KG1 (cell line): ENCODE measurements at regions not wholly inside any gene's neighbourhood (a gene's known extent, or its start where the extent isn't known, plus 50 kb on each side); places are given as distances from the start of the nearest gene placed in this dataset.
"Not testable (repeated sequence)": the region's sequence is repeated elsewhere in the genome, so short reads cannot be mapped to it uniquely, and the experiment has no call there.

ENCODE experiments used
- DNase-seq: peaks from one replicate; lab custom pipeline; 2025; lab: John Stamatoyannopoulos, UW

DNA sequence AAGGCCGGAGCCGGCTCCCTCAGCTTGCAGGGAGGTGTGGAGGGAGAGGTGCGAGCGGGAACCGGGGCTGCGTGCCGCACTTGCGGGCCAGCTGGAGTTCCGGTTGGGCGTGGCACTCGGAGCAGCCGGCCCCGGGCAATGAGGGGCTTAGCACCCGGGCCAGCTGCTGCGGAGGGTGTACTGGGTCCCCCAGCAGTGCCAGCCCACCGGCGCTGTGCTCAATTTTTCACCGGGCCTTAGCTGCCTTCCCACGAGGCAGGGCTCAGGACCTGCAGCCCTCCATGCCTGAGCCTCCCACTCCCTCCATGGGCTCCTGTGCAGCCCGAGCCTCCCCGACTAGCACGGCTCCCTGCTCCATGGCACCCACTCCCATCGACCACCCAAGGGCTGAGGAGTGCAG, 62.2 kb upstream of the ANKRD55 start:
- not testable (repeated sequence) for DNase-seq

DNA sequence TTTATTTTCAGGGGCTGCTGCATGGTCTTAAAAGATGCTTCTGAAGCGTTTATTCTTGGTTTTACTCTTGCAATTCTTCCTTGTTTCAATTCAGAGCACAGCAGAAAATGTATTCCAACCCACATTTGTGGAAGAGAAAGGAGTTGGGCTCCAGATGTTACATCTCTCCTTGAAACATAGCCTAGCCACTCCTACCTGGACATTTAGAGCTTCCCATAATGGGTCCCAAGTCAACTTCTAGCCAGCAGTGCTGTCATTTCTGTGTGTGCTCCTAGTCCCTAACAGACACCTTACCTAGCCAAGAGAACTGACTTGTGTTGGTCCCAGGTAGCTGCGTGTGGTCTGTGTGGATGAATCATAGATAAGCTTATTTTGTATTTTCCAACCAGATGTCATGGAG, 61.2 kb upstream of the ANKRD55 start:
- DNase-seq, result no peak

DNA sequence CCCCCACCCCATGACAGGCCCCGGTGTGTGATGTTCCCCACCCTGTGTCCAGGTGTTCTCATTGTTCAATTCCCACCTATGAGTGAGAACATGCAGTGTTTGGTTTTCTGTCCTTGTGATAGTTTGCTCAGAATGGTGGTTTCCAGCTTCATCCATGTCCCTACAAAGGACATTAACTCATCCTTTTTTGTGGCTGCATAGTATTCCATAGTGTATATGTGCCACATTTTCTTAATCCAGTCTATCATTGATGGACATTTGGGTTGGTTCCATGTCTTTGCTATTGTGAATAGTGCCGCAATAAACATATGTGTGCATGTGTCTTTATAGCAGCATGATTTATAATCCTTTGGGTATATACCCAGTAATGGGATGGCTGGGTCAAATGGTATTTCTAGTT, 59.7 kb upstream of the ANKRD55 start:
- DNase-seq, result not testable (repeated sequence)

DNA sequence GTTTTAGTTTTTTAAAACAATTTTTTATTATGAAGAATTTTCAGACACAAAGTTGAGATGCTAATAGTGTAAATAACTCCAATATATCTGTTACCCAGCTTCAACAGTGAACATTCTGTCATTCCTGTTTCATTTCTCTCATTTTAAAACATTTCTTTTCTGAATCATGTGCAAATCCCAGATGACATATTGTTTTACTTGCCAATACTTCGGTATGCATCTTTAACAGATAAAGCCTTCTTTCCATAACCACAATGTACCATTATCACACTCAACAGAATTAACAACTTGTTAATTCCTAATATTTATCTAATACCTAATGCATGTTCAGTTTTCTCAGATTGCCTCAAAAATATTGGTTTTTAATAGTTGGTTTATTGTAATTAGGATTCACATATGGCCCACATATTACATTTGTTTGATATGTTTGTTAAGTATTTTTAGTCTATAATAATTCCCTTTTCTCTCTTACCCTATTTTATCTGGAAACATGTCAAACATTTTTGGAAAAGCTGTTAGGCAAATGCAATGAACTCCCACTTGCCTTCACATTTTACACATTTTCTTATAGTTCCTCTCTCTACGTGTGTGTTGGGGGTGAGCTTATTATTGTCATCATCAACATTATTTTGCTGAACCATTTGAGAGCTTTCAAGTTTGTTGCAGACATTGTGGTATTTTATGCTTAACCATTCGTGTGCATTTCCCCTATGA, 58.7 kb upstream of the ANKRD55 start:
- DNase-seq, result no peak

DNA sequence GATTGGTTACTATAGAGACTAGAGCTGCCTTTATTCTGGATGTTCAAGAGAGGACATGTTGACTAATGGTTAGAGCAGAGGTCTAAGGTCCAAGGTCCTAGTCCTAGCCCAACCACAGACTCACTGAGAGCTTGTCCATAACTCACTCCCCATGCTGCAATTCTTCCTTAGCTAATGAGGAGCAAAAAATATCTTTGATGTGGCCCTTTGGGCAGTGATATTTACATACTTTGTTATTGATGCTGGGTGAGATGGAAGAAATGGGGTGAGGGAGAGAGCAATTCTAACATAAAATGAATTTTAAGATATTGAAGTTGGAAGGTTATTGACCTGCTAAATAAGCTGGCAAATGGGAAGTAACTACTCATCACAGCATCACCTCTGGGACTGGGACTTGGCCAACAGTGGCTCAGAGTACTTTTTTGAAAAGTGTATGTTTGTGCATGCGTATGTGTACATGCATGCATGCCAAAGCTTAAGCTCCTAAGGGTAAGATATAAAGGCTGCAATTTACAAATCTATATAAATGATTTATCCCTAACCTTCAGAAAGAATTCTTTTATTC, 58.0 kb upstream of the ANKRD55 start:
- DNase-seq, result no peak

DNA sequence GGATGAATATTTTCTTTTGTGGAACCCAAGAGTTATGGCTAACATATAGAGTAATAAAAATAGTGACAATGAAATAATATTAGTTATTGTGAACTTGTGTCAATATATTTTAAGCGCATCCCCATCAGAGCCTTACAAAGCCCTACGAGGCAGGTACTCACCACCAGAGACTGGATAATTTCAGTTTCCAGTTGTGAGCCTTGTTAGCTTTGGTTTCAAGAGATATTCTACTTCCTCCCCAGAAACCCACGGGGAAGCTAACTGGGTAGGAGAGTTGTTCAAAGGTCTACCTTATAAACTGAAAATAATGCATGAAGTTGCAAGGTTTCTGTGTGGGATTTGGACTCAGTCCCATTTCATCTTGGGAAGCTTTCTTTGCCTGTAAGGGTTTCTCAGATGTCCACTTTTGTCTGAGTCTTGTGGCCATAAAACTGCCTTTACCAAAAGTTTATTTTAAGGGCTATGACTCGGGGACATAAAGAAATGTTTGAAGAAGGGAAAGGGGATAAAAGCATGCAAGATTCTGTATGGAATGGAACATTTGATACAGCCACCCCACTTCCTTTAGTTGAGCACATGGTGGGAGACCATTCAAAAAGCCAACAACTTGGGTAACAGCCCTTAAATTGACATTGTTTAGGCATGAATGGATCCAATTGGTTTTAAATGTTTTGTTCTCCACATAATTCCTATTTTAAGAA, 57.4 kb upstream of the ANKRD55 start:
- no peak for DNase-seq

DNA sequence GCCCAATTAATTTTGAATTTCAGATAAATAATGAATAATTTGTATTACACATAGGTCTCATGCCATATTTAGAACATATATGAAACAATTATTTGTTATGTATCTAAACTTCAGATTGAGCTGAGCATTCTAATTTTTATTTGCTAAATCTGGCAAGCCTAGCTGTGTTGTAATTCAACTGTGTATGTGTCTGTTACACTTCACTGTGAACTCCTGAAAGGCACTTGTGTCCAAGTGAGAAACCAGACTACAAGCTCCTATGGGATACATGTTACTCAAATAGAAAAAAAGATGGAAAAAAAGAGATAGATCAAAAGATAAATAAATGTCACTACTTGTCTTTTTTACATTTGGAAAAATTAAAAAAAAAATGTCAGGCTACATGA, 56.5 kb upstream of the ANKRD55 start:
- DNase-seq, result no peak

DNA sequence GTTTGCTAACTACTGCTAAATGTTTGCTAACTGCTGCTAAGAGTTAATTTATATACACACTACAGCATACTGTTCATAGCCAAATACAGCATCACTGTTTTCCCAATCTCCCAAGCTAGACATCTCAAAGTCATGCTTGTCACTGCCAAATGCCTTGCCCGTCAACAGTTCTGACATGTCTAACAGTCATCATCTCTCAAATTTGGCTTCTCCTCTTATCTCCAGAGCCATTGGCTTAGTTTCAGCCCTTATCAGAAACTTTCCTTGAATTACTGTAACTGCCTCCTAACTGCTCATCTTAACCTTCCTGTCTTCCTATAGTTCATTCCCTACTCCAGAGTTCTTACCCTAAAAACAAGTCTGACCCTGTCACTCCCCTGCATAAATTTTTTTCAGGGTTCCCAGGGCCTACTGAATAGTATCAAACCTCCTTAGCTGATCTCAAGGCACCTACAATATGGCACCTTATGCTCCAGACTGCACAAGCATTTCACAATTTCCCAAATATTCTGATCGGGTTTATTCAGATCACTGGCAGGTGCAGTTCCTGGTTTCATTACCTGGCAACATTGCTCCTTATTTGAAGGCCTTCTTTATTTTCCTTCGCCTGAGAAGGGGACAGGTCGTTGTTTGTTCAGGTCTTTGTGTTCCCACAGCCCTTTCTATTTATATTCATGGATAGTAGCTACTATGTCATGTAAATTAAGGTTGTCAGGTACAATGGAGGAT, 55.9 kb upstream of the ANKRD55 start:
- no peak for DNase-seq

DNA sequence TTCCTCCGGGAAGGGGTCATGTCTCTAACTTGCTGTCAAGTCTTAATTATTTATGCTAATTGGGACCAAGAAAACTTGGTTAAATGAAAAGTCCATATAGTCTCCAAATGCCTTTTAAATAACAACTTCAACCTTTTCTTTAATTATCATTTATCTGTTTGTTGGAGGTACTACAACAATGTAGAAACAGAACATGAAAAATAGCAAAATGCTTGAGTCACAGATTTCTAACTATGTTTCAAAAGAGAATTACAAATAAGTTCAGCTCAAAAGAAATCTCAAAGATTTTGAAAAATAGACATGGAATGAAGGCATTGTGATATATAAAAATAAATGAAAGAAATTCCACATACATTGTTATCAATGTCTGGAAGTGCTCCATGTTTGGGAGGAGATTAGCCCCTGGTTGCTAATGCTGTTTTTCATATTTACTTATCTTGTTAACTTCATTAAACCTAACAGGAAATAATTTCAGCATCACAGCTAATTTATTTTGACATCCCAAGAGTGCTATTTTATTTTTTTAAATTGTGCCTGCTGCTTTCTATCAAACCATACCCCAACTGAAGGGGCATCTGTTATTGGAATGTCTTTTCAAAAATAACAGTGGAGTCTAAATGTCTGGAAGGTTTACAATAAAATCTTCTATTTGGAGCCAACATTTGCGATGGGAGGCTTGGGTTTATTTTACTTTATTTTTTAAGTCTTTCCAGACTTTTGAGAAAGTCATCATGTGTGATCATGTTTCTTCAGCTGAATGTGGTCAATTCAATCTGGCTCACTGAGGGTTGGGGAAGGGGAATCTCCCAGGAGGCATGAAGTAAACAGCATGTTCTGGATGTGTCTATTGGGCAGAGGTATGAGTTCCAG, 53.1 kb upstream of the ANKRD55 start:
- DNase-seq, result no peak

DNA sequence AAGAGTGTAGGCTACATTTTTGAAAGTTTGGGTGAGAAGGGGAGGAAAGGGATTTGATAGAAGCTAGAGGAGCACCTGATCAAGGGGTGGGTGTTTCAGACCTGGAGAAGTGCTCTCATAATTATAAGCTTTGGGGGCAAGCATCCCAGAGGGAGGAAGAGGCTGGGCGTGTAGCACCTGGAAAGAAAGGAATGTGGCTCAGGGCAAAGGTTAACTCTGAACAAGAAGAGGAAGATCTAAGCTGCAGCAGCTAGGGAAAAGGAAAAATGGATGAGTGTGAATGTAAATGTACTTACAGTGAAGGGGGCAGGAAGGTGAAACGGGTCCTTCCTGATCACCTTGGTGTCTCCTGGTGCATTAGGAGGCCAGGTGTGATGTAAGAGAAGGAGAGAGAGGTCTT, 49.8 kb upstream of the ANKRD55 start:
- no peak for DNase-seq
